HEK293 (cell line): ENCODE measurements at regions not wholly inside any gene's neighbourhood (a gene's known extent, or its start where the extent isn't known, plus 50 kb on each side); places are given as distances from the start of the nearest gene placed in this dataset.

Experiments
- CTCF ChIA-PET: fragments of 350-600 bp; formaldehyde crosslinking; extraction: SDS; loops from one replicate; lab custom pipeline; 2021; ENCODE audit warnings: antibody characterized with exemption; lab: Yijun Ruan, JAX
- POLR2A ChIA-PET: fragments of 300-600 bp; formaldehyde crosslinking; extraction: SDS; loops from one replicate; lab custom pipeline; 2020; ENCODE audit warnings: antibody characterized with exemption, inconsistent platforms; lab: Yijun Ruan, JAX
- H3K27ac ChIP-seq: fragments of 200-500 bp; sonication (Bioruptor generic); 2 replicates; pipeline ENCODE4 v1.5.1; 2014; ENCODE audit warnings: low read depth, low read length, control low read depth, inconsistent platforms; ENCODE audit errors: extremely low read depth
- H3K36me3 ChIP-seq, 2 experiments: fragments of 200-500 bp in 1 of 2; sonication (Bioruptor generic) in 1 of 2; 1 replicate in 1 of 2; 2 replicates in 1 of 2; pipeline ENCODE4 v1.5.1; 2014 to 2017; ENCODE audit warnings: inconsistent platforms in 2 of 2, low read length in 2 of 2; ENCODE audit not compliant: control insufficient read depth in 2 of 2, insufficient read depth in 1 of 2
- H3K4me1 ChIP-seq: fragments of 200-500 bp; sonication (Bioruptor generic); 2 replicates; pipeline ENCODE4 v1.5.1; 2014; ENCODE audit warnings: mild to moderate bottlenecking, low read length, inconsistent platforms; ENCODE audit not compliant: control insufficient read depth, insufficient read depth
- H3K4me3 ChIP-seq: 2 replicates; pipeline ENCODE4 v1.5.1; 2011; ENCODE audit warnings: low read depth, mild to moderate bottlenecking, control low read depth, low read length, moderate library complexity
- H3K9me3 ChIP-seq: fragments of 200-500 bp; sonication (Bioruptor generic); 2 replicates; pipeline ENCODE4 v1.5.1; 2014; ENCODE audit warnings: low read depth, low read length, inconsistent platforms; ENCODE audit not compliant: control insufficient read depth, insufficient read depth
- BCL11B ChIP-seq: fragments of 450-650 bp; formaldehyde crosslinking; IDR thresholded peaks from 2 replicates; pipeline ENCODE4 v1.5.1; 2016; ENCODE audit warnings: low read depth, missing biosample characterization, missing genetic modification characterization
- GFI1B ChIP-seq: fragments of 450-650 bp; formaldehyde crosslinking; IDR thresholded peaks from 2 replicates; pipeline ENCODE4 v1.5.1; 2016; ENCODE audit warnings: missing biosample characterization, missing genetic modification characterization
- KLF7 ChIP-seq: fragments of 450-650 bp; formaldehyde crosslinking; IDR thresholded peaks from 2 replicates; pipeline ENCODE4 v1.5.1; 2016; ENCODE audit warnings: missing biosample characterization, missing genetic modification characterization, borderline replicate concordance
- PRDM1 ChIP-seq: fragments of 450-650 bp; formaldehyde crosslinking; IDR thresholded peaks from 2 replicates; pipeline ENCODE4; 2016; ENCODE audit warnings: missing biosample characterization, missing genetic modification characterization
- WT1 ChIP-seq: fragments of 450-650 bp; formaldehyde crosslinking; IDR thresholded peaks from 2 replicates; pipeline ENCODE4 v1.5.1; 2016; ENCODE audit warnings: missing biosample characterization, missing genetic modification characterization
- ZEB2 ChIP-seq: fragments of 450-650 bp; formaldehyde crosslinking; IDR thresholded peaks from 2 replicates; pipeline ENCODE4 v1.5.1; 2016; ENCODE audit warnings: missing biosample characterization, missing genetic modification characterization
- ZNF112 ChIP-seq: fragments of 450-650 bp; formaldehyde crosslinking; IDR thresholded peaks from 2 replicates; pipeline ENCODE4 v1.5.0; 2017; ENCODE audit warnings: missing biosample characterization, missing genetic modification characterization
- ZNF140 ChIP-seq: fragments of 450-650 bp; formaldehyde crosslinking; IDR thresholded peaks from 2 replicates; pipeline ENCODE4 v1.5.1; 2016; ENCODE audit warnings: missing biosample characterization, missing genetic modification characterization
- ZNF175 ChIP-seq: fragments of 450-650 bp; formaldehyde crosslinking; IDR thresholded peaks from 2 replicates; pipeline ENCODE4 v1.5.1; 2016; ENCODE audit warnings: missing biosample characterization, missing genetic modification characterization
- ZNF184 ChIP-seq: fragments of 450-650 bp; IDR thresholded peaks from 2 replicates; pipeline ENCODE4 v1.5.1; 2018; ENCODE audit warnings: missing biosample characterization, mild to moderate bottlenecking, missing genetic modification characterization
- ZNF266 ChIP-seq: fragments of 450-650 bp; formaldehyde crosslinking; IDR thresholded peaks from 2 replicates; pipeline ENCODE4 v1.5.1; 2016; ENCODE audit warnings: missing biosample characterization, missing genetic modification characterization, low read depth
- ZNF350 ChIP-seq: fragments of 450-650 bp; formaldehyde crosslinking; IDR thresholded peaks from 2 replicates; pipeline ENCODE4 v1.5.0; 2017; ENCODE audit warnings: missing biosample characterization, mild to moderate bottlenecking, missing genetic modification characterization
- ZNF555 ChIP-seq: fragments of 450-650 bp; formaldehyde crosslinking; conservative IDR thresholded peaks from 2 replicates; pipeline ENCODE4 v1.5.1; 2017; ENCODE audit warnings: missing biosample characterization, mild to moderate bottlenecking, missing genetic modification characterization, inconsistent platforms
- ZNF561 ChIP-seq: fragments of 450-650 bp; IDR thresholded peaks from 2 replicates; pipeline ENCODE4 v1.5.1; 2018; ENCODE audit warnings: missing biosample characterization, missing genetic modification characterization, borderline replicate concordance
- ZNF621 ChIP-seq: fragments of 450-650 bp; formaldehyde crosslinking; IDR thresholded peaks from 2 replicates; pipeline ENCODE4 v1.5.1; 2017; ENCODE audit warnings: missing biosample characterization, missing genetic modification characterization
- ZNF664 ChIP-seq: fragments of 450-650 bp; formaldehyde crosslinking; IDR thresholded peaks from 2 replicates; pipeline ENCODE4 v1.5.1; 2016; ENCODE audit warnings: missing biosample characterization, missing genetic modification characterization
- ZNF677 ChIP-seq: fragments of 450-650 bp; IDR thresholded peaks from 2 replicates; pipeline ENCODE4 v1.5.0; 2018; ENCODE audit warnings: missing biosample characterization, mild to moderate bottlenecking, missing genetic modification characterization, moderate library complexity
- ZNF707 ChIP-seq: fragments of 450-650 bp; formaldehyde crosslinking; IDR thresholded peaks from 2 replicates; pipeline ENCODE4 v1.5.1; 2016; ENCODE audit warnings: missing biosample characterization, missing genetic modification characterization
- ZSCAN30 ChIP-seq: fragments of 450-650 bp; IDR thresholded peaks from 2 replicates; pipeline ENCODE4 v1.5.1; 2018; ENCODE audit warnings: missing biosample characterization, mild to moderate bottlenecking, missing genetic modification characterization, moderate library complexity
- TF ChIP-seq, protein P1 (sequence below): fragments of 450-650 bp; formaldehyde crosslinking; IDR thresholded peaks from 2 replicates; pipeline ENCODE4 v1.5.1; 2016; ENCODE audit warnings: missing biosample characterization, missing genetic modification characterization
- TF ChIP-seq, protein P2 (sequence below): fragments of 450-650 bp; formaldehyde crosslinking; IDR thresholded peaks from 2 replicates; pipeline ENCODE4 v1.5.1; 2016; ENCODE audit warnings: missing biosample characterization, missing genetic modification characterization
- TF ChIP-seq, protein P3 (sequence below): fragments of 450-650 bp; formaldehyde crosslinking; IDR thresholded peaks from 2 replicates; pipeline ENCODE4 v1.5.1; 2016; ENCODE audit warnings: missing biosample characterization, missing genetic modification characterization, borderline replicate concordance
- TF ChIP-seq, protein P4 (sequence below): fragments of 450-650 bp; formaldehyde crosslinking; IDR thresholded peaks from 2 replicates; pipeline ENCODE4 v1.5.1; 2017; ENCODE audit warnings: missing biosample characterization, missing genetic modification characterization
- TF ChIP-seq, protein P5 (sequence below): fragments of 450-650 bp; formaldehyde crosslinking; IDR thresholded peaks from 2 replicates; pipeline ENCODE4 v1.5.0; 2017; ENCODE audit warnings: missing biosample characterization, missing genetic modification characterization, borderline replicate concordance

DNA sequence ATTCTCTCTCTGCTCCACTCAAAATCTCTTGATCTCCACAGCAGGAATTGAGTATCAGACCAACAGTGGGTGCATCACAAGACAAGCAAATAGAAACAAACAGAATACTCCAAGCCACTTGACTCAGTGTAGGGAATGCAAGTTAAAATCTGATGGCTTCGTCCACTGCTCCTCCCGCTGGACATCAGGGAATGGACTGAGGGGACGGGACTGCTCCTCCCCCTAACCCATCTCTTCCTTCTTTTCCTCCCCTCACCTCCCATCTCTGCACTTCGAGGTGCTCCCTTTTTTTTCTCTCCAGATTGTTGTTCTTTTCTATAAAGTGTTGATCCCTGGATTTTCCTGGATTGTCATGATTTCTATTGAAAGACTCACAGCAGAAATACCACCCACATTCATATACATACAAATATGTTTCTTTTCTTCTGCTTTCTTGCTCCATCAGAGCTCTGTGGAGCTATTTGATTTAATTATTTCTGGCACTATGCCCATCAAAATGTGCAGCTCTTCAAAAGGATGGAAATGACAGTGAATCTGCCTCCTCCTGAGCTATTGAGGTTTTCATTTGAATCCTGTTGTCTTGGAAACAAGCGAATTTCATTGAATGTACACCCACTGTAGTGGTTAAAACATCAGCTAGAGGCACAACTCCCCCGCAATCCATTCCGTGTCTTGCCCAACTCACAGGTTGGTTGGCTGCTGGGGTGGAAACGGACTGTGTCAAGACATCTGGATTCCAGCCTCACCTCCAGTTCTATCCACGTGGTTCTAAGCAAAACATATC, 199.7 kb downstream of the SPTSSA start:
- no peaks in the 10 kb centered on the region for H3K9me3 ChIP-seq
- TF ChIP-seq, protein P1, sequence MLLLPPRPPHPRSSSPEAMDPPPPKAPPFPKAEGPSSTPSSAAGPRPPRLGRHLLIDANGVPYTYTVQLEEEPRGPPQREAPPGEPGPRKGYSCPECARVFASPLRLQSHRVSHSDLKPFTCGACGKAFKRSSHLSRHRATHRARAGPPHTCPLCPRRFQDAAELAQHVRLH (tag by site-specific recombination): no peak
- TF ChIP-seq BCL11B (no peak), ZNF140 (no peak), ZNF561 (tag by site-specific recombination) (no peak), GFI1B (tag by site-specific recombination) (no peak), ZNF707 (tag by site-specific recombination) (no peak), ZNF112 (no peak), ZNF555 (no peak), ZNF621 (no peak), ZNF664 (tag by site-specific recombination) (no peak)
- TF ChIP-seq, protein P2, sequence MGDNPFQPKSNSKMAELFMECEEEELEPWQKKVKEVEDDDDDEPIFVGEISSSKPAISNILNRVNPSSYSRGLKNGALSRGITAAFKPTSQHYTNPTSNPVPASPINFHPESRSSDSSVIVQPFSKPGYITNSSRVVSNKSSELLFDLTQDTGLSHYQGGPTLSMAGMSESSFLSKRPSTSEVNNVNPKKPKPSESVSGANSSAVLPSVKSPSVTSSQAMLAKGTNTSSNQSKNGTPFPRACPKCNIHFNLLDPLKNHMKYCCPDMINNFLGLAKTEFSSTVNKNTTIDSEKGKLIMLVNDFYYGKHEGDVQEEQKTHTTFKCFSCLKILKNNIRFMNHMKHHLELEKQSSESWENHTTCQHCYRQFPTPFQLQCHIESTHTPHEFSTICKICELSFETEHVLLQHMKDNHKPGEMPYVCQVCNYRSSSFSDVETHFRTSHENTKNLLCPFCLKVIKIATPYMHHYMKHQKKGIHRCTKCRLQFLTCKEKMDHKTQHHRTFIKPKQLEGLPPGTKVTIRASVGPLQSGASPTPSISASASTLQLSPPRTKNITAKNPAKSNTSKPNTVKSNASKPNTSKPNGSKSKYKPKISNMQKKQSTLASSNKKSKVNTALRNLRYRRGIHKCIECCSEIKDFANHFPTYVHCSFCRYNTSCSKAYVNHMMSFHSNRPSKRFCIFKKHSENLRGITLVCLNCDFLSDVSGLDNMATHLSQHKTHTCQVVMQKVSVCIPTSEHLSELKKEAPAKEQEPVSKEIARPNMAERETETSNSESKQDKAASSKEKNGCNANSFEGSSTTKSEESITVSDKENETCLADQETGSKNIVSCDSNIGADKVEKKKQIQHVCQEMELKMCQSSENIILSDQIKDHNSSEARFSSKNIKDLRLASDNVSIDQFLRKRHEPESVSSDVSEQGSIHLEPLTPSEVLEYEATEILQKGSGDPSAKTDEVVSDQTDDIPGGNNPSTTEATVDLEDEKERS (tag by site-specific recombination): no peak
- TF ChIP-seq, protein P3, sequence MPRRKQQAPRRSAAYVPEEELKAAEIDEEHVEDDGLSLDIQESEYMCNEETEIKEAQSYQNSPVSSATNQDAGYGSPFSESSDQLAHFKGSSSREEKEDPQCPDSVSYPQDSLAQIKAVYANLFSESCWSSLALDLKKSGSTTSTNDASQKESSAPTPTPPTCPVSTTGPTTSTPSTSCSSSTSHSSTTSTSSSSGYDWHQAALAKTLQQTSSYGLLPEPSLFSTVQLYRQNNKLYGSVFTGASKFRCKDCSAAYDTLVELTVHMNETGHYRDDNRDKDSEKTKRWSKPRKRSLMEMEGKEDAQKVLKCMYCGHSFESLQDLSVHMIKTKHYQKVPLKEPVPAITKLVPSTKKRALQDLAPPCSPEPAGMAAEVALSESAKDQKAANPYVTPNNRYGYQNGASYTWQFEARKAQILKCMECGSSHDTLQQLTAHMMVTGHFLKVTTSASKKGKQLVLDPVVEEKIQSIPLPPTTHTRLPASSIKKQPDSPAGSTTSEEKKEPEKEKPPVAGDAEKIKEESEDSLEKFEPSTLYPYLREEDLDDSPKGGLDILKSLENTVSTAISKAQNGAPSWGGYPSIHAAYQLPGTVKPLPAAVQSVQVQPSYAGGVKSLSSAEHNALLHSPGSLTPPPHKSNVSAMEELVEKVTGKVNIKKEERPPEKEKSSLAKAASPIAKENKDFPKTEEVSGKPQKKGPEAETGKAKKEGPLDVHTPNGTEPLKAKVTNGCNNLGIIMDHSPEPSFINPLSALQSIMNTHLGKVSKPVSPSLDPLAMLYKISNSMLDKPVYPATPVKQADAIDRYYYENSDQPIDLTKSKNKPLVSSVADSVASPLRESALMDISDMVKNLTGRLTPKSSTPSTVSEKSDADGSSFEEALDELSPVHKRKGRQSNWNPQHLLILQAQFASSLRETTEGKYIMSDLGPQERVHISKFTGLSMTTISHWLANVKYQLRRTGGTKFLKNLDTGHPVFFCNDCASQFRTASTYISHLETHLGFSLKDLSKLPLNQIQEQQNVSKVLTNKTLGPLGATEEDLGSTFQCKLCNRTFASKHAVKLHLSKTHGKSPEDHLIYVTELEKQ (tag by site-specific recombination): no peak
- TF ChIP-seq, protein P4, sequence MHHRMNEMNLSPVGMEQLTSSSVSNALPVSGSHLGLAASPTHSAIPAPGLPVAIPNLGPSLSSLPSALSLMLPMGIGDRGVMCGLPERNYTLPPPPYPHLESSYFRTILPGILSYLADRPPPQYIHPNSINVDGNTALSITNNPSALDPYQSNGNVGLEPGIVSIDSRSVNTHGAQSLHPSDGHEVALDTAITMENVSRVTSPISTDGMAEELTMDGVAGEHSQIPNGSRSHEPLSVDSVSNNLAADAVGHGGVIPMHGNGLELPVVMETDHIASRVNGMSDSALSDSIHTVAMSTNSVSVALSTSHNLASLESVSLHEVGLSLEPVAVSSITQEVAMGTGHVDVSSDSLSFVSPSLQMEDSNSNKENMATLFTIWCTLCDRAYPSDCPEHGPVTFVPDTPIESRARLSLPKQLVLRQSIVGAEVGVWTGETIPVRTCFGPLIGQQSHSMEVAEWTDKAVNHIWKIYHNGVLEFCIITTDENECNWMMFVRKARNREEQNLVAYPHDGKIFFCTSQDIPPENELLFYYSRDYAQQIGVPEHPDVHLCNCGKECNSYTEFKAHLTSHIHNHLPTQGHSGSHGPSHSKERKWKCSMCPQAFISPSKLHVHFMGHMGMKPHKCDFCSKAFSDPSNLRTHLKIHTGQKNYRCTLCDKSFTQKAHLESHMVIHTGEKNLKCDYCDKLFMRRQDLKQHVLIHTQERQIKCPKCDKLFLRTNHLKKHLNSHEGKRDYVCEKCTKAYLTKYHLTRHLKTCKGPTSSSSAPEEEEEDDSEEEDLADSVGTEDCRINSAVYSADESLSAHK (tag by site-specific recombination): no peak
- TF ChIP-seq, all 188 proteins: peak for 0
- H3K27ac ChIP-seq: no peak overlapping the region
- no peaks in the 10 kb centered on the region for H3K4me1 ChIP-seq
- CTCF ChIA-PET: interaction anchor here (0.7 kb wide), 1 partner anchor 39 kb away, joined by 4 read pairs; no protein-coding TSS in a partner anchor
- no peak overlapping the region for H3K4me3 ChIP-seq
- H3K36me3 ChIP-seq: no peaks in the 10 kb centered on the region
- POLR2A ChIA-PET: no interaction called here

DNA sequence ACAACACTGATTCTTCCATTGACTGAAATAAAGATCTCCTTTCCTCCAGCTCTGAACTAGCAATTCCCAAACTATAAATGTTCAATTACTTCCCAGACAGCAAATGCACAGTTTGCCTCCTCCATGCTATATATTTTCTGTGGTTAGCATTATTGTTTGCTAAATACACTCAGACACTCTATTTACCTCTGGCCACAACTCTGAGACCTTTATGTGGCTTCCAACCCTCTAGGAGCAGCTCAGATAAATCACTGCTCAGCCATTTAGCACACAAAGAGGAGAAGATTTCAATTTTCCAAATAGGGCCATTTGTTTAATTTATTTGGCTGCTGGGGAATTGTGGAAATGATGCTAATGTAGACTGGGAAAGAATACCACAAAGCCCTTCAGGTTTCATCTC, 202.0 kb downstream of the SPTSSA start:
- Histone ChIP-seq H3K9me3 (no peaks in the 10 kb centered on the region), H3K27ac (no peak overlapping the region), H3K4me1 (no peaks in the 10 kb centered on the region), H3K4me3 (no peak overlapping the region), H3K36me3 (no peaks in the 10 kb centered on the region)
- CTCF ChIA-PET: no interaction called here
- POLR2A ChIA-PET: no interaction called here
- TF ChIP-seq ZNF175 (tag by site-specific recombination) (no peak), ZEB2 (tag by site-specific recombination) (no peak), ZNF677 (tag by site-specific recombination) (no peak), KLF7 (tag by site-specific recombination) (no peak), ZNF184 (no peak), WT1 (no peak), ZNF112 (no peak), ZSCAN30 (tag by site-specific recombination) (no peak), PRDM1 (tag by site-specific recombination) (no peak), ZNF266 (tag by site-specific recombination) (no peak), ZNF350 (tag by site-specific recombination) (no peak)
- TF ChIP-seq, protein P5, sequence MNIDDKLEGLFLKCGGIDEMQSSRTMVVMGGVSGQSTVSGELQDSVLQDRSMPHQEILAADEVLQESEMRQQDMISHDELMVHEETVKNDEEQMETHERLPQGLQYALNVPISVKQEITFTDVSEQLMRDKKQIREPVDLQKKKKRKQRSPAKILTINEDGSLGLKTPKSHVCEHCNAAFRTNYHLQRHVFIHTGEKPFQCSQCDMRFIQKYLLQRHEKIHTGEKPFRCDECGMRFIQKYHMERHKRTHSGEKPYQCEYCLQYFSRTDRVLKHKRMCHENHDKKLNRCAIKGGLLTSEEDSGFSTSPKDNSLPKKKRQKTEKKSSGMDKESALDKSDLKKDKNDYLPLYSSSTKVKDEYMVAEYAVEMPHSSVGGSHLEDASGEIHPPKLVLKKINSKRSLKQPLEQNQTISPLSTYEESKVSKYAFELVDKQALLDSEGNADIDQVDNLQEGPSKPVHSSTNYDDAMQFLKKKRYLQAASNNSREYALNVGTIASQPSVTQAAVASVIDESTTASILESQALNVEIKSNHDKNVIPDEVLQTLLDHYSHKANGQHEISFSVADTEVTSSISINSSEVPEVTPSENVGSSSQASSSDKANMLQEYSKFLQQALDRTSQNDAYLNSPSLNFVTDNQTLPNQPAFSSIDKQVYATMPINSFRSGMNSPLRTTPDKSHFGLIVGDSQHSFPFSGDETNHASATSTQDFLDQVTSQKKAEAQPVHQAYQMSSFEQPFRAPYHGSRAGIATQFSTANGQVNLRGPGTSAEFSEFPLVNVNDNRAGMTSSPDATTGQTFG: no peak
